ENCODE measurements at regions not wholly inside any gene's neighbourhood (a gene's known extent, or its start where the extent isn't known, plus 50 kb on each side); places are given as distances from the start of the nearest gene placed in this dataset.
"Not testable (repeated sequence)": the region's sequence is repeated elsewhere in the genome, so short reads cannot be mapped to it uniquely, and the experiment has no call there.

DNA sequence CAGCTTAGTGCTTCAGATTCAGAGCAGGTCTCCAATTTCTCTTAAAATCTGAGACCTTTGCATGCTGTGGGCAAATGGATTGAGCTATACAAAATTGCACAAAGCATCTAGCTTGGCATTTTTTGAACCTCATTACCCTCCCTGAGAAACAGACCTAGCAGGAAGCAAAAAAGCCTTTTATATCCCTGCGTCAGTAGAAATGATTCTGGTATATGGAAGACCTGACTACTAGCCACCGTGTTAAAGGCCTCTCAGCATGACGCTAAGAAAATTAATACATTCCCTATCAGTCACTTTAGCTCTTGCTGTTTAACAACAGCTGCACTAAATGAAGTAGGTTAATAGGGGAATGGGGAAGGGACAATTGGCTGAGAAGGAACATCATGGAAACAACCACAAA is 110.7 kb upstream of the SMLR1 start:
- H3K27me3 ChIP-seq (replicated peaks; ENCODE audit: control insufficient read depth, insufficient read depth, low read length) = no peaks in the 10 kb centered on the region; the same call in 1 of the 2 replicates
- no peak for TF ChIP-seq CTCF (IDR thresholded peaks at IDR 0.05; ENCODE audit: insufficient read depth, low read length, poor library complexity, severe bottlenecking)
- H3K36me3 ChIP-seq (ENCODE audit: control insufficient read depth, insufficient read depth, low read length) = no peaks in the 10 kb centered on the region
- DNase-seq (ENCODE audit: extremely low read depth, insufficient read length) = no peak
- H3K4me3 ChIP-seq (replicated peaks; ENCODE audit: low read depth, low read length) = no peak overlapping the region

GRCh38 chr6:130717657-130718056 is 109.5 kb upstream of the SMLR1 start:
- Histone ChIP-seq H3K27me3 (replicated peaks; ENCODE audit: control insufficient read depth, insufficient read depth, low read length) (no peaks in the 10 kb centered on the region; the same call in 1 of the 2 replicates), H3K4me3 (replicated peaks; ENCODE audit: low read depth, low read length) (no peak overlapping the region), H3K36me3 (ENCODE audit: control insufficient read depth, insufficient read depth, low read length) (no peaks in the 10 kb centered on the region)
- DNase-seq (ENCODE audit: extremely low read depth, insufficient read length) = no peak
- TF ChIP-seq CTCF (IDR thresholded peaks at IDR 0.05; ENCODE audit: insufficient read depth, low read length, poor library complexity, severe bottlenecking) = no peak

DNA sequence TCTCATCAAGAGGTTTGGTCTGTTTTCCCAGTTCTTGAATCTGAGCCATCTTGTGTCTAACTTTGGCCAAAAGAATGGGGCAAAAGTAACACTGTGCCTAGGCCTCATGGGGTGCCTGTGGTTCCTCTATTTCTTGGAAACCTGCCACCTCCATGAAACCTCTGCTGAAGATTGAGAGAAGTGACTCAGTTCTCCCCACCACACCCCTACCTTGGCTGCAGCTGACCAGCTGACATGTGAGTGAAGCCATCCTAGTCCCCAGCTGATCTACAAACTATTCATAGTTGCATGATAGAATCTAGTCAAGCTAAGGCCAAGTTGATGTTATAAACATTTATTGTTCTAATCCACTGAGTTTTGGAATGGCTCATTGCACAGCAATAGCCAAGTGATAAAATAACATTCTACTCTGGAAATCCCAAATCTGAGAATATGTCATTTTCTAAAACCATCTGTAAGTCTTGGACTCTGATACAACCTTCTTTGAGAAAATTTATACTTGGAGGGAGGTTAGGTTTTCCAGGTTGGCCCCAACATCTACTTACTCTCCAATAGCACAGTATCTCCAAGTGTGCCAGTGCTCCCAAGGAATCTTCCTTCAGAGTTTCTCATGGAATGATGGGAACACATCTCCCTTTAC is 107.0 kb upstream of the SMLR1 start:
- TF ChIP-seq CTCF (IDR thresholded peaks at IDR 0.05; ENCODE audit: insufficient read depth, low read length, poor library complexity, severe bottlenecking) = no peak
- DNase-seq (ENCODE audit: extremely low read depth, insufficient read length) = no peak
- no peaks in the 10 kb centered on the region; the same call in 1 of the 2 replicates for H3K27me3 ChIP-seq (replicated peaks; ENCODE audit: control insufficient read depth, insufficient read depth, low read length)
- no peaks in the 10 kb centered on the region for H3K36me3 ChIP-seq (ENCODE audit: control insufficient read depth, insufficient read depth, low read length)
- no peak overlapping the region for H3K4me3 ChIP-seq (replicated peaks; ENCODE audit: low read depth, low read length)

GRCh38 chr6:130724089-130724488 is 103.1 kb upstream of the SMLR1 start:
- no peaks in the 10 kb centered on the region for H3K27me3 ChIP-seq (replicated peaks; ENCODE audit: control insufficient read depth, insufficient read depth, low read length)
- no peak for DNase-seq (ENCODE audit: extremely low read depth, insufficient read length)
- no peaks in the 10 kb centered on the region for H3K36me3 ChIP-seq (ENCODE audit: control insufficient read depth, insufficient read depth, low read length)
- no peak for TF ChIP-seq CTCF (IDR thresholded peaks at IDR 0.05; ENCODE audit: insufficient read depth, low read length, poor library complexity, severe bottlenecking)
- no peak overlapping the region for H3K4me3 ChIP-seq (replicated peaks; ENCODE audit: low read depth, low read length)

GRCh38 chr6:130725551-130725950 is 101.7 kb upstream of the SMLR1 start:
- Histone ChIP-seq H3K4me3 (replicated peaks; ENCODE audit: low read depth, low read length) (no peak overlapping the region), H3K36me3 (ENCODE audit: control insufficient read depth, insufficient read depth, low read length) (no peaks in the 10 kb centered on the region), H3K27me3 (replicated peaks; ENCODE audit: control insufficient read depth, insufficient read depth, low read length) (no peaks in the 10 kb centered on the region)
- TF ChIP-seq CTCF (IDR thresholded peaks at IDR 0.05; ENCODE audit: insufficient read depth, low read length, poor library complexity, severe bottlenecking) = no peak
- DNase-seq (ENCODE audit: extremely low read depth, insufficient read length) = no peak

DNA sequence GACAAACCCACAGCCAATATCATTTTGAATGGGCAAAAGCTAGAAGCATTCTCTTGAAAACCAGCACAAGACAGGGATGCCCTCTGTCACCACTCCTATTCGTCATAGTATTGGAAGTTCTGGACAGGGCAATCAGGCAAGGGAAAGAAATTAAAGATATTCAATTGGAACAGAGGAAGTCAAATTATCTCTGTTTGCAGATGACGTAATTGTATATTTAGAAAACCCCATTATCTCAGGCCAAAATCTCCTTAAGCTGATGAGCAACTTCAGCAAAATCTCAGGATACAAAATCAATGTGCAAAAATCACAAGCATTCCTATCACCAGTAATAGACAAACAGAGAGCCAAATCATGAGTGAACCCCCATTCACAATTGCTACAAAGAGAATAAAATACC is 99.1 kb upstream of the SMLR1 start:
- not testable (repeated sequence) for H3K36me3 ChIP-seq (ENCODE audit: control insufficient read depth, insufficient read depth, low read length); DNase-seq (ENCODE audit: extremely low read depth, insufficient read length)

More for the DNA sequence above, 99.1 kb upstream of the SMLR1 start:
- H3K27me3 ChIP-seq (replicated peaks; ENCODE audit: control insufficient read depth, insufficient read depth, low read length); H3K4me3 ChIP-seq (replicated peaks; ENCODE audit: low read depth, low read length): not testable (repeated sequence)
